Endothelial cell (in vitro differentiated cells): ENCODE measurements at regions not wholly inside any gene's neighbourhood (a gene's known extent, or its start where the extent isn't known, plus 50 kb on each side); places are given as distances from the start of the nearest gene placed in this dataset.

Experiments used
- DNase-seq: peaks from one replicate; pipeline ENCODE4 v3.0.0; 2021; ENCODE audit warnings: low spot score
- H3K27ac Mint-ChIP-seq: one replicate; pipeline ENCODE4 v1.8.0; 2021; ENCODE audit warnings: mixed read lengths, inconsistent platforms; ENCODE audit not compliant: unreplicated experiment
- H3K27me3 Mint-ChIP-seq: one replicate; pipeline ENCODE4 v1.8.0; 2021; ENCODE audit warnings: mild to moderate bottlenecking, moderate library complexity, mixed read lengths, inconsistent platforms; ENCODE audit not compliant: unreplicated experiment
- H3K36me3 Mint-ChIP-seq: one replicate; pipeline ENCODE4 v1.8.0; 2021; ENCODE audit warnings: mild to moderate bottlenecking, low read depth, mixed read lengths, inconsistent platforms; ENCODE audit not compliant: unreplicated experiment
- H3K4me1 Mint-ChIP-seq: one replicate; pipeline ENCODE4 v1.8.0; 2021; ENCODE audit warnings: mild to moderate bottlenecking, mixed read lengths, inconsistent platforms; ENCODE audit not compliant: unreplicated experiment
- H3K4me3 Mint-ChIP-seq: one replicate; pipeline ENCODE4 v1.8.0; 2021; ENCODE audit warnings: mild to moderate bottlenecking, mixed read lengths, inconsistent platforms; ENCODE audit not compliant: unreplicated experiment
- H3K9me3 Mint-ChIP-seq: one replicate; pipeline ENCODE4 v1.8.0; 2021; ENCODE audit warnings: mixed read lengths, inconsistent platforms; ENCODE audit not compliant: unreplicated experiment
- CTCF ChIP-seq: fragments of 200-600 bp; sonication (generic); IDR thresholded peaks from one replicate; pipeline ENCODE4 v1.5.0; 2021; ENCODE audit warnings: antibody characterized with exemption; ENCODE audit not compliant: unreplicated experiment

- Mint-ChIP-seq H3K27ac (no peak overlapping the region), H3K9me3 (no peaks in the 10 kb centered on the region), H3K36me3 (no peaks in the 10 kb centered on the region), H3K27me3 (no peaks in the 10 kb centered on the region), H3K4me3 (no peak overlapping the region), H3K4me1 (no peaks in the 10 kb centered on the region)
- TF ChIP-seq CTCF = no peak
- DNase-seq = no peak
Measured at GRCh38 chr14:65346895-65347294, 65.6 kb upstream of the FUT8 start.

- Mint-ChIP-seq H3K4me3 (no peak overlapping the region), H3K9me3 (no peaks in the 10 kb centered on the region)
Measured at GRCh38 chr14:65348137-65348536, 64.4 kb upstream of the FUT8 start.

GRCh38 chr14:65349100-65349499 lies 63.4 kb upstream of the FUT8 start:
- H3K4me3 Mint-ChIP-seq = no peak overlapping the region
- H3K27me3 Mint-ChIP-seq = no peaks in the 10 kb centered on the region
- H3K36me3 Mint-ChIP-seq = no peaks in the 10 kb centered on the region
- H3K27ac Mint-ChIP-seq = no peak overlapping the region
- H3K4me1 Mint-ChIP-seq = no peaks in the 10 kb centered on the region
- no peak for TF ChIP-seq CTCF
- H3K9me3 Mint-ChIP-seq = no peaks in the 10 kb centered on the region
- no peak for DNase-seq

More at GRCh38 chr14:65348137-65348536, 64.4 kb upstream of the FUT8 start:
- no peak for DNase-seq
- Mint-ChIP-seq H3K36me3 (no peaks in the 10 kb centered on the region), H3K4me1 (no peaks in the 10 kb centered on the region), H3K27me3 (no peaks in the 10 kb centered on the region), H3K27ac (no peak overlapping the region)
- no peak for TF ChIP-seq CTCF

DNA sequence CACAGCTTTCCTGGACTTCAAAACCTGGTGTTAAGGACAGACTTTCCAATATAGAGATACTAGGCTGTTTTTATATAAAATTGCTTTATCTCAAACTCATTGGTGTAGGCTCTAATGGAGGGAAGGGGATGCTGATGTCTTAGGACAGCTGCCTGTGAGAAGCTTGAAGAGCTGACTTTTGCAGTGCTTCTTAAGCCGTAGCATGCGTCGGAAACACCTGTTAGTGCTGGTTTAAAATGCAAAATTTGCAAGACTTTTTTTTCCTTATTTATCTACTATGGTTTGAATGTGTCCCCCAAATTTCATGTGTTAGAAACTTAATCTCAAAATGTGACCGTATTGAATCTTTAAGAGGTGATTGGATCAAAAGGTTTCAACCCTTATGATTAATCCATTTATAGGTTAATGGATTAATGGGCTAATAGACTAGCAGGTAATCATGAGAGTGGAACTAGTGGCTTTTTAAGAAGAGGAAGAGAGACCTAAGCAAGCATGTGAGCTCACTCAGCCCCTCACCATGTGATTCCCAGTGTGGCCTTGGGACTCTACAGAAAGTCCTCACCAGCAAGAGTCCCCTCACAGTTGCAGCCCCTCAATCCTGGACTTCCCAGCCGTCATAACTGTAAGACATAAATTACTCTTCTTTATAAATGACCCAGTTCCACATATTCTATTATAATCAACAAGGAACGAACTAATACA lies 60.9 kb upstream of the FUT8 start:
- no peaks in the 10 kb centered on the region for H3K4me1 Mint-ChIP-seq
- TF ChIP-seq CTCF = no peak

GRCh38 chr14:65352964-65353530 lies 59.5 kb upstream of the FUT8 start:
- no peak overlapping the region for H3K4me3 Mint-ChIP-seq

More for the DNA sequence above, 60.9 kb upstream of the FUT8 start:
- no peaks in the 10 kb centered on the region for H3K36me3 Mint-ChIP-seq
- no peaks in the 10 kb centered on the region for H3K9me3 Mint-ChIP-seq
- H3K27ac Mint-ChIP-seq = no peak overlapping the region
- DNase-seq = no peak
- H3K27me3 Mint-ChIP-seq = peaks cover 1% of the 10 kb centered on the region
- H3K4me3 Mint-ChIP-seq = no peak overlapping the region

More at GRCh38 chr14:65352964-65353530, 59.5 kb upstream of the FUT8 start:
- H3K27me3 Mint-ChIP-seq = peaks cover 1% of the 10 kb centered on the region
- no peaks in the 10 kb centered on the region for H3K36me3 Mint-ChIP-seq
- no peak overlapping the region for H3K27ac Mint-ChIP-seq
- no peaks in the 10 kb centered on the region for H3K4me1 Mint-ChIP-seq
- no peak for DNase-seq
- H3K9me3 Mint-ChIP-seq = no peaks in the 10 kb centered on the region
- TF ChIP-seq CTCF = no peak
